HUES48 (cell line): ENCODE measurements at regions not wholly inside any gene's neighbourhood (a gene's known extent, or its start where the extent isn't known, plus 50 kb on each side); places are given as distances from the start of the nearest gene placed in this dataset.

Experiments
- H3K27ac ChIP-seq: one replicate; pipeline ENCODE4 v1.7.0; 2013; ENCODE audit warnings: low read depth, low read length, inconsistent platforms
- H3K27me3 ChIP-seq: 2 replicates; pipeline ENCODE4 v1.6.1; 2013; ENCODE audit warnings: mild to moderate bottlenecking, low read length; ENCODE audit not compliant: control insufficient read depth, insufficient read depth
- H3K36me3 ChIP-seq: 2 replicates; pipeline ENCODE4 v1.6.1; 2013; ENCODE audit warnings: low read length; ENCODE audit not compliant: control insufficient read depth, insufficient read depth
- H3K4me1 ChIP-seq: 2 replicates; pipeline ENCODE4 v1.6.1; 2013; ENCODE audit warnings: mild to moderate bottlenecking, low read length; ENCODE audit not compliant: control insufficient read depth, insufficient read depth
- H3K4me3 ChIP-seq: 2 replicates; pipeline ENCODE4 v1.5.1; 2013; ENCODE audit warnings: mild to moderate bottlenecking, low read depth, low read length
- H3K9ac ChIP-seq: 2 replicates; pipeline ENCODE4 v1.6.1; 2013; ENCODE audit warnings: mild to moderate bottlenecking, low read depth, low read length, moderate library complexity
- H3K9me3 ChIP-seq: 2 replicates; pipeline ENCODE4 v1.6.1; 2013; ENCODE audit warnings: low read length; ENCODE audit not compliant: control insufficient read depth, insufficient read depth

DNA sequence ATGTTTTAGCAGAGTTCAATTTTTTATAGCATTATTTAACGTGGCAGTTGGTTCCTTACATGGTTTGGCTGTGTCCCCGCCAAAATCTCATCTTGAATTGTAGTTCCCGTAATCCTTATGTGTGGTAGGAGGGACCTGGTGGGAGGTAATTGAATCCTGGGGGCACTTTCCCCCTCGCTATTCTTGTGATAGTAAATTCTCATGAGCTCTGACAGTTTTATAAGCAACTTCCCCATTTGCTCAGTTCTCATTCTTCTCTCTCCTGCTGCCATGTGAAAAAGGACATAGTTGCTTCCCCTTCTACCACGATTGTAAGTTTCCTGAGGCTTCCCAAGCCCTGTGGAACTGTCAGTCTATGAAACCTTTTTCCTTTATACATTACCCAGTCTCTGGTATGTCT lies 329.5 kb downstream of the GRIA2 start:
- no peaks in the 10 kb centered on the region for H3K9me3 ChIP-seq
- no peak overlapping the region for H3K9ac ChIP-seq
- H3K4me3 ChIP-seq = no peak overlapping the region
- no peaks in the 10 kb centered on the region for H3K36me3 ChIP-seq
- no peaks in the 10 kb centered on the region for H3K4me1 ChIP-seq
- no peak overlapping the region for H3K27ac ChIP-seq
- H3K27me3 ChIP-seq = no peaks in the 10 kb centered on the region

DNA sequence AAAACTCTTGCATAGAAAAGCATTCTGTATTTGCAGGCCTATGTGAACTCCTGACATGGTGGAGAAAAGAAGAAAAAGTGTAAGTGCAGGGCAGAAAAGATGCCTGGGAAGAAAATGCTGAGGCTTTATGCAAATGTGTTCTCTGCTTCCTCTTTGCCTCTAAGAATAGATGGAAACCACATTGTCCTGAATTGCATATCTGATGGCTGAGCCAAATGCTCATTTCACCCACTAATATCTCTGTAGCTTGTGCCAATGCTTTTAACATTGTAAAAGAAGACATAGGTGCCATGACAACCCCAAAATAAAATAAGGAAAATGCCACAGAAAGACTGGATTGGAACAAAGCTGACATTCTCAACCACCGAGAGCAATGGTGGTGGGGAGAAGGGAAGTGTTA lies 307.4 kb downstream of the GRIA2 start:
- no peak overlapping the region for H3K27ac ChIP-seq
- no peaks in the 10 kb centered on the region for H3K4me1 ChIP-seq
- H3K36me3 ChIP-seq = no peaks in the 10 kb centered on the region
- no peak overlapping the region for H3K4me3 ChIP-seq
- H3K9ac ChIP-seq = no peak overlapping the region
- peaks cover 47% of the 10 kb centered on the region for H3K9me3 ChIP-seq
- no peaks in the 10 kb centered on the region for H3K27me3 ChIP-seq

DNA sequence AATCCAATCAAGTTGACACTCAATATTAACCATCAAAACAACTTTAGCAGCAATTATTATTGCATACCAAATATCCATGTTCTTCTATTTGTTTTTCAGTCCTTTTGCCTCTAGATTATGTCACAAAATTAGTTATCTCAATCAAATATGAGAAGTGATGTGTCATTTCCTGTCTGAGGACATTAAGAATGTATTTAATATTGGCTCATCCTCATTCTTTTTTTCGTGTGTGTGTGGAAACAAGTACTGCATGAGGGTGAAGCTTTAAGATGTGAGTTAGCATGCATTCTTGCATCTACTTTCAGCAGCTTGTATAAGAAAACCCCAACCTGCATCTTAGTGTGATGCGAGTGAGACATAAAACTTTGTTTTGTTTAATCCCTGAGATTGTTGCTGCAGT lies 301.4 kb downstream of the GRIA2 start:
- Histone ChIP-seq H3K36me3 (no peaks in the 10 kb centered on the region), H3K9ac (no peak overlapping the region), H3K27ac (no peak overlapping the region), H3K4me3 (no peak overlapping the region), H3K9me3 (peaks cover 19% of the 10 kb centered on the region), H3K4me1 (no peaks in the 10 kb centered on the region), H3K27me3 (no peaks in the 10 kb centered on the region)

DNA sequence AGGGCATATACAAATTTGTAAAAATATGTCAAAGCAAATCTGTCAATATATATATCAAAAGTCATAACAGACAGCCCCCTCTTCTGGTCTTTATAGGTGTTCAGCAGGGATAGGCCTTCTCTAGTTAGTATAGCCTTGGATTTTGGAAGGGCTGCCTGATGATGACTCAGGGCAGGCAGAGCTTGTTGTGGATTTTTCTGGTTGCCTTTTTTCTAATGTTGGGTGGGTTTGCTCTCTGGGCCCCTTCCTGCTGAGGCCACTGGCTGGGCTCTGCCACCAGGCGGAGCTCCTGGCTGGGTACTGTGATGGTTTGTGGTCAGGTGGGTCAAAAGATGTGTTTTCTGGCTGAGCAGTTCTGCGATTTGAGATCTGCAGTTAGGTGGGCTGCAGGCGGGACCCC lies 294.2 kb downstream of the GRIA2 start:
- Histone ChIP-seq H3K9ac (no peak overlapping the region), H3K27ac (no peak overlapping the region), H3K36me3 (no peaks in the 10 kb centered on the region), H3K27me3 (no peaks in the 10 kb centered on the region), H3K9me3 (no peaks in the 10 kb centered on the region), H3K4me1 (no peaks in the 10 kb centered on the region), H3K4me3 (no peak overlapping the region)

DNA sequence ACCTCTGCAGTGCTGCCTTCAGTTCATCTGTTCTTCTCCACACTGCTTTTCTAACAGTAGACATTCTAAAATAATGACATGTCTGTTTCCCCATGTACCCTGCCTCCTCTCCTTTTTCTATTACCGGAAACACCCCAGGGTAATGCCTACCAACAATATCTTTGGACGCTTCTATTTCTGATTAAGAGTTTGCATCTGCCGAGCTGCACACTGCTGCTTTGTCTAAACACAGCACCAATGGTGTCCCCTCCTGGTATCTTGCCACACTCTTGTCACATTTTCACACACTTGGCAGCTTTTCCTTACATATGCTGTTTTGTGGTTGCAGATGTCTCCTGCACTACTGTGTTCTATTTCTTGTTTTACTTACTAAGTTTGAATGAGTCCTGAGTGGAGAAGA lies 288.8 kb downstream of the GRIA2 start:
- no peaks in the 10 kb centered on the region for H3K9me3 ChIP-seq
- H3K4me3 ChIP-seq = no peak overlapping the region
- no peaks in the 10 kb centered on the region for H3K4me1 ChIP-seq
- H3K27ac ChIP-seq = no peak overlapping the region
- no peaks in the 10 kb centered on the region for H3K27me3 ChIP-seq
- no peak overlapping the region for H3K9ac ChIP-seq
- no peaks in the 10 kb centered on the region for H3K36me3 ChIP-seq

DNA sequence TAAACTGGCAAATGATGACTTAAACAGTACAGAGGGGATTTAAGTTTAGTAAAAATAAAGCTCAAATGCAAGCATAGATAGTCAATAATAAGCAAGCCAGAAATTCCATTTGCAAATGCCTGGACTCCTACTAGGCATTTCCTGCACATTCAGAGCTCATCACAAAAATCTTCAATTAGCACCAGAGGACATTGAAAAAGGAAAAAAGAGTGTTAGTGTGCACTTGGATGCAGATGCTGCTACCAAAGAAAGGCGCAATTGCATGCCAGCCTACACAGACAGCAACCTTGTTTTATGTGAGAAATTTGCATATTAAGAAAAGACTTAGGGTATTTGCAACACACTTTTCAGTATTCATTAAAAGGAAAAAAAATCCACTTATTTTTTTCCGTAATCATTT lies 282.1 kb downstream of the GRIA2 start:
- no peaks in the 10 kb centered on the region for H3K9me3 ChIP-seq
- no peak overlapping the region for H3K9ac ChIP-seq

GRCh38 chr4:157459785-157460184 lies 239.3 kb downstream of the GRIA2 start:
- Histone ChIP-seq H3K27me3 (no peaks in the 10 kb centered on the region), H3K4me3 (no peak overlapping the region), H3K9ac (no peak overlapping the region), H3K9me3 (no peaks in the 10 kb centered on the region), H3K27ac (no peak overlapping the region), H3K36me3 (no peaks in the 10 kb centered on the region), H3K4me1 (no peaks in the 10 kb centered on the region)

More for the DNA sequence above, 282.1 kb downstream of the GRIA2 start:
- no peaks in the 10 kb centered on the region for H3K27me3 ChIP-seq
- H3K4me1 ChIP-seq = peaks cover 5% of the 10 kb centered on the region; the same call in 1 of the 2 replicates
- H3K4me3 ChIP-seq = no peak overlapping the region
- H3K36me3 ChIP-seq = no peaks in the 10 kb centered on the region
- no peak overlapping the region for H3K27ac ChIP-seq

- no peaks in the 10 kb centered on the region for H3K4me1 ChIP-seq
- H3K9ac ChIP-seq = no peak overlapping the region
- H3K27me3 ChIP-seq = no peaks in the 10 kb centered on the region
- no peaks in the 10 kb centered on the region for H3K9me3 ChIP-seq
- no peaks in the 10 kb centered on the region for H3K36me3 ChIP-seq
- no peak overlapping the region for H3K27ac ChIP-seq
- no peak overlapping the region for H3K4me3 ChIP-seq
Observed at GRCh38 chr4:157447195-157447594, 226.7 kb downstream of the GRIA2 start.

GRCh38 chr4:157444014-157444413 lies 223.5 kb downstream of the GRIA2 start:
- Histone ChIP-seq H3K4me3 (no peak overlapping the region), H3K9ac (no peak overlapping the region), H3K9me3 (no peaks in the 10 kb centered on the region), H3K4me1 (no peaks in the 10 kb centered on the region), H3K27ac (no peak overlapping the region), H3K36me3 (no peaks in the 10 kb centered on the region), H3K27me3 (no peaks in the 10 kb centered on the region)

GRCh38 chr4:157443537-157443936 lies 223.0 kb downstream of the GRIA2 start:
- Histone ChIP-seq H3K4me3 (no peak overlapping the region), H3K27ac (no peak overlapping the region), H3K4me1 (no peaks in the 10 kb centered on the region), H3K9ac (no peak overlapping the region), H3K9me3 (no peaks in the 10 kb centered on the region), H3K27me3 (no peaks in the 10 kb centered on the region), H3K36me3 (no peaks in the 10 kb centered on the region)

DNA sequence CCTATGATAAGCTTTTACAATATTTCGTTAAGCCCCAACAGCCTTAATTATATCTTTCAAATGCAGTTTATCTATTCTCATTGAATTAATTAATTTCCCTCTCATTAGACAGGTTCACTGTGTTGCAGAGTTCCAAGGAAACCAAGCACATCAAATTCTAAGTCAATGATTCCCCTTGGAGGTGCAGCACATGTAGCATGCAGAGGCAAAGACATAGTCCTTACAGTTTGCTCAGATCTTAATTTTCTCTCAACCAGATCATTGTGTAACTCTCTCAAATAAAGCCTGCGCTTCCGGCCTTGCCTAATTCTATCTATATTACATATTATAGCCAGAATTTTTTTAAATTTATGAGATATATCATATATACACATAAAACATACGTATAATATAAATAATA lies 205.4 kb downstream of the GRIA2 start:
- Histone ChIP-seq H3K27me3 (no peaks in the 10 kb centered on the region), H3K27ac (no peak overlapping the region), H3K4me3 (no peak overlapping the region), H3K4me1 (no peaks in the 10 kb centered on the region), H3K9ac (no peak overlapping the region), H3K9me3 (peaks cover 6% of the 10 kb centered on the region; the same call in 1 of the 2 replicates), H3K36me3 (no peaks in the 10 kb centered on the region)

DNA sequence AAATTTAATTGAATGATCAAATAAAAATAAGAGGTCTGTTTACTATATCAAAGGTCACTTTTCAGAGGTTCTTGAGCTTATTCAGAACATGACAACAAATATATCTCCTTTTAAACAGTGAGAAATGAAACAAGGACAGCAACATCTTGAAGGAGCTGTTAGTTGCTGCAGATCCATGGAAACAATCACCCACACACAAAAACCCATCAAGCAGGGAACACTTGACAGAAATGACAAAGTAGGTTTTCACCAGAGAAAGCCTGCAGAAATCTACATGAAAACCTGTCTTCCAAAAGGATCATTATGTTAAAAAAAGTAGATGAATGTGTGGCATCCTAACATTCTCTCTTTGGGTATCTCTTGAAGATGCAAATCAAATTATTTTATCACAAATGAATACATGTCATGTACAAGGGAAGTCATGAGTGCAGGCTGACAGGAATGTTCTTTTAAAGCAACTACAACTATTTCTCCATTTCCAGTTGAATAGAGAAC lies 203.0 kb downstream of the GRIA2 start:
- Histone ChIP-seq H3K4me3 (no peak overlapping the region), H3K27me3 (no peaks in the 10 kb centered on the region), H3K9me3 (peaks cover 6% of the 10 kb centered on the region; the same call in 1 of the 2 replicates), H3K9ac (no peak overlapping the region), H3K4me1 (no peaks in the 10 kb centered on the region), H3K36me3 (no peaks in the 10 kb centered on the region), H3K27ac (no peak overlapping the region)
